GM12872 (cell line): ENCODE measurements at regions not wholly inside any gene's neighbourhood (a gene's known extent, or its start where the extent isn't known, plus 50 kb on each side); places are given as distances from the start of the nearest gene placed in this dataset.

Experiments used
- CTCF ChIP-seq: IDR thresholded peaks from 3 replicates; pipeline ENCODE4 v1.5.1; 2011; ENCODE audit warnings: low read depth, mild to moderate bottlenecking, low read length, moderate library complexity; ENCODE audit not compliant: insufficient read depth

GRCh38 chr13:69649063-69649392 is 458.6 kb upstream of the ATXN8OS start:
- no peak for TF ChIP-seq CTCF

DNA sequence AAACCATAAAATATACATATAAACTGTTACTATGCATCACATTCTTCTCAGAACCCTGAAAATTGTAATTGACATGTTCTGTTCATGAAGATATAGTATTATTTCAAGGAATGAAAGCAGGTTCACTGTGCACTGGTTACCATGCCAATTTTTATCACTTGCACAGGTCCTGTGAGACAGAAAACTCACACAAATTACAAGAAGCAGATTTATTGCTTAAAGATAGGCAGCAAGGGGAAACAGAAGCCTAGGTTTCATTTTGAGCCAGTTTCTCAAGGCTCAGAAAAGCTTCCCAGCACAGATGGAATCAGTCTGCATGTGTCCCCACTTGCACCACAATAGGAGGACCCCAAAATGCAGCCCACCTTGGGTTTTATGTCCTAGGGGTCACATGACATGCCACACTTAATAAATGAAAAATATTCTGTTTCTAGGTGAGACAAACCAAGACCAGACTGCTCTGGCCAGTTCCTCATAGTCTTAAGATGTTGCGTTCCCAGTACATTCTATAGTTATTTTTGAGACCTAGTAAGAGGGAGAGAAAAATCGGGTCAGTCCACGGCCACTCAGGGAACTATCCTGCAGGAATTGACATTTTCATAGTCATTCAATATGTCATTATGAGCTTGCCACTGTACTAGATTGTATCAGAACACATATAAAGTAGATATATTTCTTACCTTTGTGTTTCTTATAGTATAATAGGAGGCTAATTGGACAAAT is 459.1 kb upstream of the ATXN8OS start:
- no peak for TF ChIP-seq CTCF

DNA sequence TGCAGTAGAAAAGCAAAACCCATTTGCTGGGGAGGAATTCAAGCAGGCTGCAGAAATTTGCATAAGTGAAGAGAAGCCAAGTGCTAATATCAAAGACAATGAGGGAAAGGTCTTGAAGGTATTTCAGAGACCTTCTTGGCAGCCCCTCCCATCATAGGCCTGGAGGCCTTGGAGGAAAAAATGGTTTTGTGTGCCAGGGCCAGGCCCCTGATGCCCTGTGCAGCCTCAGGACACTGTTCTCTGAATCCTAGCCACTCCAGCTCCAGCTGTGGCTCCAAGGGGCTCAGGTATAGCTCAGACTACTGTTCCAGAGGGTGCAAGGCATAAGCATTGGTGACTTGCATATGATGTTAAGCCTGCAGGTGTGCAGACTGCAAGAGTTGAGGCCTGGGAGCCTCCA is 463.2 kb upstream of the ATXN8OS start:
- no peak for TF ChIP-seq CTCF

- TF ChIP-seq CTCF = no peak
Observed at GRCh38 chr13:69641773-69642172, 465.9 kb upstream of the ATXN8OS start.

DNA sequence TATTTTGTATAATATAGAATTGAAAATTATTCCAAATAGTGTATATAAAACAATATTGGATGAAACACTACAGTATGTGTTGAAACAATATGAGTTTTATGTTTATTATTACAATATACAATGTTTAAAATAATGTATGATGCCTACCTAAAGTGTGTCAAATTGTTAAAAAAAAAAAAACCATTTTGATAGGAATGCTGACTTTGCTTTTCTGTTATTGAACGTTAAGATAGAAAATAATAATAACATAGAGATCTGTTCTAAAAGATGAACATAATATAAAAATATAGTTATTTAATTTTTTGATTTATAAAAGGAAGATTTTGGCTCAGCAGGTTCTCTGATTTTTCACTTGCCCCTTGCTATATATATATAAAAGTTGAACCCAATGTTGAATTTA is 474.6 kb upstream of the ATXN8OS start:
- TF ChIP-seq CTCF = no peak

DNA sequence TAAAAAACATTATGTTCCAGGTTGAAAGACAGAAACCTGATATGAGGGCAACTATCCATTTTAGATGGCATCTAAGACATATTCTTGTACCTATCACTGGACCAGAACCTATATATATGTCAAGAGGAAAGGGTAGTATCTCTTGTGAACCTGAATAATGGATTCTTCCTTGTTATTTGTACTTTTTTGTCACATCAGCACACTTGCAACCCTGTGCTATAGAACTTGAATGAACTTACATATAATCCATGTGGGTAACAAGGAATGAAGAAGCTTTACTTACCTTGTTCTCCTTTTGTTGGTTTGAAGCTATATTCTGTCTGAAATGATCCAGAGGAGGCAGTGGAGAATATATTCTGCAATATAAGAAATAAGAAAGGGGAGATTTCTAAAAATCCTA is 483.7 kb upstream of the ATXN8OS start:
- TF ChIP-seq CTCF = no peak

GRCh38 chr13:69619651-69620050 is 488.0 kb upstream of the ATXN8OS start:
- no peak for TF ChIP-seq CTCF

- TF ChIP-seq CTCF = no peak
Observed at GRCh38 chr13:69618838-69619237, 488.8 kb upstream of the ATXN8OS start.
